ENCODE measurements at regions not wholly inside any gene's neighbourhood (a gene's known extent, or its start where the extent isn't known, plus 50 kb on each side); places are given as distances from the start of the nearest gene placed in this dataset.

DNA sequence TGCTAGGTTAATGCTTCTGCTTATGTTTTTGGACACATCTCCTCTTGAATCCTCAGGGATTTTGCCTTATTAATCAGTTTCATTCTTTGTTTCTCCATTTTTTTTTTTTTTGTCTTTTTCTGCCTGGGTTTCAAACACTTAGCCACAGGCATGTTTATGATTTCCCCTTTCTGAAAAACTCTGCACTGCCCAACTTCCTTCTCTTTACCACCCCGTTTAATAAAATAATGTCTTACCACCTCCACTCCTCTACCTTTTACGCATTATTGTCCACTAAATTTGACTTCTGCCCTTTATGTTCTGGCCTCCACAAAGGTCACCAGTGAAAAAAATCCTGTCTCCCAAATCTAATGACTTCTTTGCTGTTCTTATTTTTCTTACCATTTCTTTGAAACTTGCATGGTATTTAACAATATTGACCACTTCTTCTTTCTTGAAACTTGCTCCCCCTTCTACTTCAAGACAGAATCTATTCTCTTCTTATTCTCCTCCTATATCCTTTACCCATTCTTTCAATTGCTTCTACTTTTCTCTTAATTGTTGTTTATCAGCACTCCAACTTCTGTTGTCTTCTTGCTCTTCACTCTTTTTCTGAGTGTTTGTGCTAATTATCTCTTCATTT is 150.3 kb downstream of the TNFSF18 start:
- TF ChIP-seq, protein P1, sequence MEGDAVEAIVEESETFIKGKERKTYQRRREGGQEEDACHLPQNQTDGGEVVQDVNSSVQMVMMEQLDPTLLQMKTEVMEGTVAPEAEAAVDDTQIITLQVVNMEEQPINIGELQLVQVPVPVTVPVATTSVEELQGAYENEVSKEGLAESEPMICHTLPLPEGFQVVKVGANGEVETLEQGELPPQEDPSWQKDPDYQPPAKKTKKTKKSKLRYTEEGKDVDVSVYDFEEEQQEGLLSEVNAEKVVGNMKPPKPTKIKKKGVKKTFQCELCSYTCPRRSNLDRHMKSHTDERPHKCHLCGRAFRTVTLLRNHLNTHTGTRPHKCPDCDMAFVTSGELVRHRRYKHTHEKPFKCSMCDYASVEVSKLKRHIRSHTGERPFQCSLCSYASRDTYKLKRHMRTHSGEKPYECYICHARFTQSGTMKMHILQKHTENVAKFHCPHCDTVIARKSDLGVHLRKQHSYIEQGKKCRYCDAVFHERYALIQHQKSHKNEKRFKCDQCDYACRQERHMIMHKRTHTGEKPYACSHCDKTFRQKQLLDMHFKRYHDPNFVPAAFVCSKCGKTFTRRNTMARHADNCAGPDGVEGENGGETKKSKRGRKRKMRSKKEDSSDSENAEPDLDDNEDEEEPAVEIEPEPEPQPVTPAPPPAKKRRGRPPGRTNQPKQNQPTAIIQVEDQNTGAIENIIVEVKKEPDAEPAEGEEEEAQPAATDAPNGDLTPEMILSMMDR (IDR thresholded peaks at IDR 0.05; ENCODE audit: insufficient read depth in 1 of 2, low read depth in 1 of 2, low read length in 1 of 2, severe bottlenecking in 1 of 2, unreplicated experiment in 1 of 2) = no peak
- H3K4me3 Mint-ChIP-seq (ENCODE audit: unreplicated experiment) = no peak overlapping the region
- intact Hi-C loops (cut with micrococcal nuclease; ENCODE audit: unreplicated experiment) = no loop called here
- ChIA-PET POLR2A (no interaction called here), CTCF (no interaction called here)
- Histone ChIP-seq H3K9me3 (no peaks in the 10 kb centered on the region), H3K4me1 (peaks cover 28% of the 10 kb centered on the region), H3K36me3 (ENCODE audit: control insufficient read depth, insufficient read depth, low read length) (no peaks in the 10 kb centered on the region), H3K27me3 (replicated peaks; ENCODE audit: control insufficient read depth, insufficient read depth, low read length) (no peaks in the 10 kb centered on the region), H3K4me3 (ENCODE audit: low read depth, low read length) (no peak overlapping the region)
- no peaks in the 10 kb centered on the region for H3K27me3 Mint-ChIP-seq (ENCODE audit: insufficient read depth, unreplicated experiment)
- BruUV-seq (replicated peaks) = no TSS peak
- H3K36me3 Mint-ChIP-seq (ENCODE audit: insufficient read depth, unreplicated experiment) = no peaks in the 10 kb centered on the region
- H3K27ac Mint-ChIP-seq (ENCODE audit: unreplicated experiment) = no peak overlapping the region
- H3K9me3 Mint-ChIP-seq (ENCODE audit: unreplicated experiment) = peaks cover 39% of the 10 kb centered on the region
- H3K4me1 Mint-ChIP-seq (ENCODE audit: low read depth, unreplicated experiment) = peaks cover 20% of the 10 kb centered on the region
- DNase-seq = no peak

DNA sequence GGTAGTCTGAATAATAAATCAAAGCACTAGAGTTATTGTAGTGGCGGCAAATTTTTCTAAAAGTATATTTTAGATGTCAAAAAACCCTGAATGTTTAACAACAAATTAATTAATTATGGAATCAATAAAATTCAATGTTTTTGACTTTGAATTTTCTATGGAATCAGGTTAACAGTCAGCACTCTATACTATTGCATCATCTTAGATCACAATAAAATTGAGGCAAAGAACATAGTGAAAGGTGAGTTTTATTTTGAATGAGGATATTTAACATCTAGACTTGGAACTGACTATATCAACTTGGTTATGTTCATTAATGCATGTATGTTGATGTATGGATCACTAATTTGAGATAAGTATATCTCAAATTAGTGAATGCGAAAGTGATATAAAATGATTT is 148.5 kb downstream of the TNFSF18 start:
- Histone ChIP-seq H3K36me3 (ENCODE audit: control insufficient read depth, insufficient read depth, low read length) (no peaks in the 10 kb centered on the region), H3K4me1 (peaks cover 26% of the 10 kb centered on the region), H3K27me3 (replicated peaks; ENCODE audit: control insufficient read depth, insufficient read depth, low read length) (no peaks in the 10 kb centered on the region), H3K4me3 (ENCODE audit: low read depth, low read length) (no peak overlapping the region), H3K9me3 (no peaks in the 10 kb centered on the region)
- no peak for DNase-seq
- Mint-ChIP-seq H3K27ac (ENCODE audit: unreplicated experiment) (no peak overlapping the region), H3K4me3 (ENCODE audit: unreplicated experiment) (no peak overlapping the region), H3K9me3 (ENCODE audit: unreplicated experiment) (peaks cover 45% of the 10 kb centered on the region), H3K36me3 (ENCODE audit: insufficient read depth, unreplicated experiment) (no peaks in the 10 kb centered on the region), H3K4me1 (ENCODE audit: low read depth, unreplicated experiment) (peaks cover 20% of the 10 kb centered on the region), H3K27me3 (ENCODE audit: insufficient read depth, unreplicated experiment) (no peaks in the 10 kb centered on the region)
- no TSS peak for BruUV-seq (replicated peaks)
- ChIA-PET POLR2A (no interaction called here), CTCF (no interaction called here)
- intact Hi-C loops (cut with micrococcal nuclease; ENCODE audit: unreplicated experiment) = no loop called here
- TF ChIP-seq, protein P1 (IDR thresholded peaks at IDR 0.05; ENCODE audit: insufficient read depth in 1 of 2, low read depth in 1 of 2, low read length in 1 of 2, severe bottlenecking in 1 of 2, unreplicated experiment in 1 of 2) = no peak

DNA sequence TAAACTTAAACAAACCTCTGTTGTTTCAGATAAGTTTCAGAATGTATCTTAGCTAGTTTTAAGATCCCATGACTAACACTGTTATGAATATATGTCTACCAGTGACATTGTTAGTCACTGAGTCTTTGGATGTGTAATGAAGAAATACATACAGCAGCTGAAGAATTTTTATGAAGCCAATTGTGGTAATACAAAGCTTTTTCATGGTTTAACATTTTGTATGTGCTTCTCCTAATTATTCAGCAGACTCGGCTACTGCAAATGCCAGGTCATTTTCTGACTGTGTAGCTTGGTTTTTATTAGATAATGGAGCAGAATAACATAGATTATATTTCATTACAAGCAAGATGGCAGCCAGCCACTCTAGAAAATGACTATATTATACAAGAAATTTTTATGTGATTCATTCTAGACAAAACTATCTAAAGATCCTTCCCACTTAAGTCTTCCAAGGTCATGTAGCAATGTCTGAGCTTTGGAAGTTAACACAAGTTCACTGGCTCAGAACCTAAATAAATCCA is 147.8 kb downstream of the TNFSF18 start:
- ChIA-PET CTCF (no interaction called here), POLR2A (no interaction called here)
- H3K27ac Mint-ChIP-seq (ENCODE audit: unreplicated experiment) = no peak overlapping the region
- no peaks in the 10 kb centered on the region for H3K27me3 Mint-ChIP-seq (ENCODE audit: insufficient read depth, unreplicated experiment)
- H3K4me3 ChIP-seq (ENCODE audit: low read depth, low read length) = no peak overlapping the region
- intact Hi-C loops (cut with micrococcal nuclease; ENCODE audit: unreplicated experiment) = no loop called here
- no peaks in the 10 kb centered on the region for H3K27me3 ChIP-seq (replicated peaks; ENCODE audit: control insufficient read depth, insufficient read depth, low read length)
- H3K4me1 ChIP-seq = peaks cover 22% of the 10 kb centered on the region
- no peak for DNase-seq
- H3K4me1 Mint-ChIP-seq (ENCODE audit: low read depth, unreplicated experiment) = peaks cover 14% of the 10 kb centered on the region
- H3K36me3 ChIP-seq (ENCODE audit: control insufficient read depth, insufficient read depth, low read length) = no peaks in the 10 kb centered on the region
- H3K4me3 Mint-ChIP-seq (ENCODE audit: unreplicated experiment) = no peak overlapping the region
- no peaks in the 10 kb centered on the region for H3K36me3 Mint-ChIP-seq (ENCODE audit: insufficient read depth, unreplicated experiment)
- peaks cover 38% of the 10 kb centered on the region for H3K9me3 Mint-ChIP-seq (ENCODE audit: unreplicated experiment)
- no TSS peak for BruUV-seq (replicated peaks)
- 0 out of 2 replicates have a peak, but pooled peaks cover 5% of the 10 kb centered on the region for H3K9me3 ChIP-seq
- TF ChIP-seq, protein P1 (IDR thresholded peaks at IDR 0.05; ENCODE audit: insufficient read depth in 1 of 2, low read depth in 1 of 2, low read length in 1 of 2, severe bottlenecking in 1 of 2, unreplicated experiment in 1 of 2) = no peak

Data from Caco-2 (cell line).